ENCODE measurements at regions not wholly inside any gene's neighbourhood (a gene's known extent, or its start where the extent isn't known, plus 50 kb on each side); places are given as distances from the start of the nearest gene placed in this dataset.
A peak's percentile ranks its signal among the peaks of the same experiment; 100 is the strongest.

DNA sequence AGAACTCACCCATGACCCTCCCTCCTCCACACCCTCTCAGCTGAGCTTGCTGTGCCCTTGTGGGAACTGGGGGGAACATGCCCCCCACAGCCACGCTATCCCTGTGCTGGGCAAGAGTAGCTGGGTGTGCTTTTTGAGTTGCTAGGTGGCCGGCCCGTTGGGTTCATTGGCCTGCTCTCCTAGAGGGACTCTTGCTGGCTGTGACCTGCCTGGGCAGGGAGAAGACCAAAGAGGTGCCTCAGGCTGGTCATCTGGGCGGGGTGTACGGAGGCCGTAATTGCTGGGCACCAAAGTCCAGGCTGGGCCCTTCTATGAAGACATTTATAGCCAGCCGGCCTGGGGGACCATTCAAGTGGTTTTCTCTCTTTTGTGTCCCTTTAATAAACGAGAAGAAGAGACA is 138.3 kb upstream of the ZBTB40 start:
- H3K18ac ChIP-seq (ENCODE audit: low read length), result peak overlapping the region; percentile 77
- H3K27me3 ChIP-seq (ENCODE audit: control insufficient read depth in 3 of 3, insufficient read depth in 3 of 3, low read depth in 1 of 3, low read length in 3 of 3), result no peaks in the 10 kb centered on the region
- no peak overlapping the region for H2BK120ac ChIP-seq (ENCODE audit: low read depth, low read length)
- H3K14ac ChIP-seq (ENCODE audit: low read length), result no peak overlapping the region
- no peak overlapping the region for H2BK15ac ChIP-seq (ENCODE audit: low read length)
- H3K4me1 ChIP-seq (ENCODE audit: control insufficient read depth in 2 of 2, insufficient read depth in 1 of 2, low read depth in 1 of 2, low read length in 2 of 2), result peaks cover 4 to 7% of the 10 kb centered on the region in 2 donors
- no peaks in the 10 kb centered on the region for H3K79me1 ChIP-seq (ENCODE audit: low read depth, low read length)
- no peak overlapping the region for H2AK5ac ChIP-seq (ENCODE audit: low read depth, low read length)
- H3K9ac ChIP-seq (ENCODE audit: low read depth, low read length, poor library complexity), result peak overlapping the region; percentile 3
- no peak overlapping the region for H2BK12ac ChIP-seq (ENCODE audit: low read length)
- H2AFZ ChIP-seq (ENCODE audit: low read length), result no peak overlapping the region
- H3K27ac ChIP-seq (replicated peaks; ENCODE audit: low read length), result no peak overlapping the region
- H2BK5ac ChIP-seq (ENCODE audit: low read length), result no peak overlapping the region
- no peak overlapping the region for H3K4me2 ChIP-seq (ENCODE audit: insufficient read depth, low read length, poor library complexity, severe bottlenecking)
- no peak for DNase-seq (ENCODE audit: low spot score)
- no peak overlapping the region for H3K4ac ChIP-seq (ENCODE audit: low read length)
- no peak overlapping the region for H3K4me3 ChIP-seq (ENCODE audit: low read length in 2 of 2)
- H3K9me3 ChIP-seq (replicated peaks in 1 of 2; ENCODE audit: control insufficient read depth in 2 of 2, insufficient read depth in 1 of 2, low read depth in 1 of 2, low read length in 2 of 2), result no peaks in the 10 kb centered on the region
- no peak overlapping the region for H4K91ac ChIP-seq (ENCODE audit: low read depth, low read length, poor library complexity)
- peak overlapping the region; percentile 76 for H3K23ac ChIP-seq (ENCODE audit: low read depth, low read length, poor library complexity)
- no CpG with 5 or more reads among the region's 8 CpGs for WGBS, 2 donors (ENCODE audit: extremely low coverage in 2 of 2, insufficient read length in 2 of 2, insufficient replicate concordance in 1 of 2)
- H3K36me3 ChIP-seq (replicated peaks in 1 of 2; ENCODE audit: control insufficient read depth in 2 of 2, insufficient read depth in 2 of 2, low read length in 2 of 2), result no peaks in the 10 kb centered on the region
- H4K8ac ChIP-seq (ENCODE audit: low read depth, low read length), result no peak overlapping the region

- H2BK120ac ChIP-seq (ENCODE audit: low read depth, low read length), result no peak overlapping the region
- H2AFZ ChIP-seq (ENCODE audit: low read length), result no peak overlapping the region
- no peak overlapping the region for H3K9ac ChIP-seq (ENCODE audit: low read depth, low read length, poor library complexity)
- H2BK12ac ChIP-seq (ENCODE audit: low read length), result no peak overlapping the region
- no peak overlapping the region for H3K18ac ChIP-seq (ENCODE audit: low read length)
- H3K4ac ChIP-seq (ENCODE audit: low read length), result no peak overlapping the region
- no peak overlapping the region for H2BK15ac ChIP-seq (ENCODE audit: low read length)
- no peak overlapping the region for H3K27ac ChIP-seq (replicated peaks; ENCODE audit: low read length)
- peaks cover 11 to 14% of the 10 kb centered on the region in 2 donors for H3K4me1 ChIP-seq (ENCODE audit: control insufficient read depth in 2 of 2, insufficient read depth in 1 of 2, low read depth in 1 of 2, low read length in 2 of 2)
- no peaks in the 10 kb centered on the region for H3K9me3 ChIP-seq (replicated peaks in 1 of 2; ENCODE audit: control insufficient read depth in 2 of 2, insufficient read depth in 1 of 2, low read depth in 1 of 2, low read length in 2 of 2)
- no peak overlapping the region for H3K14ac ChIP-seq (ENCODE audit: low read length)
- no peak overlapping the region for H4K91ac ChIP-seq (ENCODE audit: low read depth, low read length, poor library complexity)
- no peak overlapping the region for H3K4me3 ChIP-seq (ENCODE audit: low read length in 2 of 2)
- H3K4me2 ChIP-seq (ENCODE audit: insufficient read depth, low read length, poor library complexity, severe bottlenecking), result no peak overlapping the region
- H3K23ac ChIP-seq (ENCODE audit: low read depth, low read length, poor library complexity), result no peak overlapping the region
- H3K27me3 ChIP-seq (ENCODE audit: control insufficient read depth in 3 of 3, insufficient read depth in 3 of 3, low read depth in 1 of 3, low read length in 3 of 3), result peaks cover 0 to 3% (median 0%) of the 10 kb centered on the region in 3 experiments
- H3K79me1 ChIP-seq (ENCODE audit: low read depth, low read length), result no peaks in the 10 kb centered on the region
- H3K36me3 ChIP-seq (replicated peaks in 1 of 2; ENCODE audit: control insufficient read depth in 2 of 2, insufficient read depth in 2 of 2, low read length in 2 of 2), result no peaks in the 10 kb centered on the region
- no peak overlapping the region for H2BK5ac ChIP-seq (ENCODE audit: low read length)
- H2AK5ac ChIP-seq (ENCODE audit: low read depth, low read length), result no peak overlapping the region
- H4K8ac ChIP-seq (ENCODE audit: low read depth, low read length), result no peak overlapping the region
- no CpG with 5 or more reads among the region's 11 CpGs for WGBS, 2 donors (ENCODE audit: extremely low coverage in 2 of 2, insufficient read length in 2 of 2, insufficient replicate concordance in 1 of 2)
- no peak for DNase-seq (ENCODE audit: low spot score)
These were observed 136.9 kb upstream of the ZBTB40 start for GRCh38 chr1:22314706-22315105.

DNA sequence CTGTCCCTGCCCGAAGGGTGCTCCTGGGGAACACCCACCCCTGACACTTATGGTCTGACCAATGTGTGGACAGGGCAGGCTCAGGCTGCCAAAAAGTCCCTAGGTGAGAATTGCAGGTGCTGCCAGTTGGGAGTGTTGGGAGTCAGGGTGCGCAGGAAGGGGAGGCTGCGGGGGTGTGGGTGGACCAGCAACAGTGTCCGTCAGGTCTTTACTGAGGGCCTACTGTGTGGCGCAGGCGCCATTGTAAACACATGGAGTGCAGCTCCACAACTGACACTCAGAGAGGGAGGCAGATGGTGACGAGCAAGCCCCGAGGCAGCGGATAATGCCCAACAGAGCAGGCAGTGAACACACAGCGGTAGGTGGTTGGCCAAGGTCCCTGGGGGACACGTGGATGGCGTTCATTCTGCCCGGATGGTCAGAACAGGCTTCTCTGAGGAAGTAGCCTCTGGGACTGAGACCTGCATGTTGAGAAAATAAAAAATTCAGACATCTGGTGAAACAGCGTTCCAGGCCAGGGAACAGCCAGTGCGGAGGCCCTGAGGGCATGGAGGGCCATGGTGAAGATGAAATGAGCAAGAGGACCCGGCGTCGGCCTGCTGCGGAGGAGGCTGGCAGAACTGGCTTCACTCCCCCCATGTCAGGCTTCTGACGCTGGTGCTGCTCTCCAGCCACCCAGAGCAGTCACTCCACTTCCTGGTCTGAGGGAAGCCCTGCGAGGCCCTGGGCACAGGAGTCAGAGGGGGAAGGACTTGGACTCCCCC is 136.2 kb upstream of the ZBTB40 start:
- H3K27me3 ChIP-seq (ENCODE audit: control insufficient read depth in 3 of 3, insufficient read depth in 3 of 3, low read depth in 1 of 3, low read length in 3 of 3), result peaks cover 0 to 3% (median 0%) of the 10 kb centered on the region in 3 experiments
- peaks cover 11 to 14% of the 10 kb centered on the region in 2 donors for H3K4me1 ChIP-seq (ENCODE audit: control insufficient read depth in 2 of 2, insufficient read depth in 1 of 2, low read depth in 1 of 2, low read length in 2 of 2)
- H2BK12ac ChIP-seq (ENCODE audit: low read length), result no peak overlapping the region
- no peak for DNase-seq (ENCODE audit: low spot score)
- H2AFZ ChIP-seq (ENCODE audit: low read length), result no peak overlapping the region
- H4K8ac ChIP-seq (ENCODE audit: low read depth, low read length), result no peak overlapping the region
- no peak overlapping the region for H3K9ac ChIP-seq (ENCODE audit: low read depth, low read length, poor library complexity)
- WGBS, 2 donors (ENCODE audit: extremely low coverage in 2 of 2, insufficient read length in 2 of 2, insufficient replicate concordance in 1 of 2), result no CpG with 5 or more reads among the region's 21 CpGs
- H3K4ac ChIP-seq (ENCODE audit: low read length), result no peak overlapping the region
- no peak overlapping the region for H2BK120ac ChIP-seq (ENCODE audit: low read depth, low read length)
- H2BK5ac ChIP-seq (ENCODE audit: low read length), result no peak overlapping the region
- peak overlapping the region; percentile 23 for H3K18ac ChIP-seq (ENCODE audit: low read length)
- H3K27ac ChIP-seq (replicated peaks; ENCODE audit: low read length), result no peak overlapping the region
- H4K91ac ChIP-seq (ENCODE audit: low read depth, low read length, poor library complexity), result no peak overlapping the region
- H3K79me1 ChIP-seq (ENCODE audit: low read depth, low read length), result no peaks in the 10 kb centered on the region
- no peaks in the 10 kb centered on the region for H3K9me3 ChIP-seq (replicated peaks in 1 of 2; ENCODE audit: control insufficient read depth in 2 of 2, insufficient read depth in 1 of 2, low read depth in 1 of 2, low read length in 2 of 2)
- H3K36me3 ChIP-seq (replicated peaks in 1 of 2; ENCODE audit: control insufficient read depth in 2 of 2, insufficient read depth in 2 of 2, low read length in 2 of 2), result no peaks in the 10 kb centered on the region
- no peak overlapping the region for H2BK15ac ChIP-seq (ENCODE audit: low read length)
- H3K4me3 ChIP-seq (ENCODE audit: low read length in 2 of 2), result no peak overlapping the region
- no peak overlapping the region for H3K14ac ChIP-seq (ENCODE audit: low read length)
- H3K4me2 ChIP-seq (ENCODE audit: insufficient read depth, low read length, poor library complexity, severe bottlenecking), result no peak overlapping the region
- no peak overlapping the region for H3K23ac ChIP-seq (ENCODE audit: low read depth, low read length, poor library complexity)
- peak overlapping the region; percentile 33 for H2AK5ac ChIP-seq (ENCODE audit: low read depth, low read length)

GRCh38 chr1:22317231-22317919 is 134.3 kb upstream of the ZBTB40 start:
- Histone ChIP-seq H3K4me3 (ENCODE audit: low read length in 2 of 2) (no peak overlapping the region), H3K27ac (replicated peaks; ENCODE audit: low read length) (no peak overlapping the region), H2BK12ac (ENCODE audit: low read length) (no peak overlapping the region), H2BK15ac (ENCODE audit: low read length) (peak overlapping the region; percentile 49), H3K36me3 (replicated peaks in 1 of 2; ENCODE audit: control insufficient read depth in 2 of 2, insufficient read depth in 2 of 2, low read length in 2 of 2) (no peaks in the 10 kb centered on the region), H3K14ac (ENCODE audit: low read length) (no peak overlapping the region), H2BK5ac (ENCODE audit: low read length) (no peak overlapping the region), H4K91ac (ENCODE audit: low read depth, low read length, poor library complexity) (no peak overlapping the region), H3K9ac (ENCODE audit: low read depth, low read length, poor library complexity) (no peak overlapping the region), H3K4me1 (ENCODE audit: control insufficient read depth in 2 of 2, insufficient read depth in 1 of 2, low read depth in 1 of 2, low read length in 2 of 2) (peaks cover 13 to 16% of the 10 kb centered on the region in 2 donors), H4K8ac (ENCODE audit: low read depth, low read length) (no peak overlapping the region), H2BK120ac (ENCODE audit: low read depth, low read length) (no peak overlapping the region), H3K18ac (ENCODE audit: low read length) (peak overlapping the region; percentile 15), H3K27me3 (ENCODE audit: control insufficient read depth in 3 of 3, insufficient read depth in 3 of 3, low read depth in 1 of 3, low read length in 3 of 3) (peaks cover 0 to 15% (median 2%) of the 10 kb centered on the region in 3 experiments), H3K4ac (ENCODE audit: low read length) (no peak overlapping the region), H2AFZ (ENCODE audit: low read length) (no peak overlapping the region), H3K4me2 (ENCODE audit: insufficient read depth, low read length, poor library complexity, severe bottlenecking) (no peak overlapping the region), H2AK5ac (ENCODE audit: low read depth, low read length) (no peak overlapping the region), H3K79me1 (ENCODE audit: low read depth, low read length) (no peaks in the 10 kb centered on the region), H3K23ac (ENCODE audit: low read depth, low read length, poor library complexity) (no peak overlapping the region), H3K9me3 (replicated peaks in 1 of 2; ENCODE audit: control insufficient read depth in 2 of 2, insufficient read depth in 1 of 2, low read depth in 1 of 2, low read length in 2 of 2) (no peaks in the 10 kb centered on the region)
- no CpG with 5 or more reads among the region's 10 CpGs for WGBS, 2 donors (ENCODE audit: extremely low coverage in 2 of 2, insufficient read length in 2 of 2, insufficient replicate concordance in 1 of 2)
- DNase-seq (ENCODE audit: low spot score), result peak; percentile 24
